SK-N-SH (cell line): ENCODE measurements at regions not wholly inside any gene's neighbourhood (a gene's known extent, or its start where the extent isn't known, plus 50 kb on each side); places are given as distances from the start of the nearest gene placed in this dataset.

ENCODE experiments used
- CTCF ChIA-PET: fragments of 300-600, 350-600 bp; formaldehyde crosslinking; extraction: SDS; loops from one replicate; lab custom pipeline; 2021; lab: Yijun Ruan, JAX
- POLR2A ChIA-PET: fragments of 350-600 bp; sonication (Branson Sonifier 250); formaldehyde crosslinking; extraction: SDS; loops from one replicate; lab custom pipeline; 2020; ENCODE audit warnings: antibody characterized with exemption, inconsistent platforms; lab: Yijun Ruan, JAX
- DNase-seq: peaks from one replicate; pipeline ENCODE4 v3.0.0; 2012
- H2AFZ ChIP-seq: fragments of 200-600 bp; sonication (generic); 2 replicates; pipeline ENCODE4 v1.8.1; 2016; ENCODE audit warnings: antibody characterized with exemption, mild to moderate bottlenecking, low read depth
- H3F3A ChIP-seq: fragments of 200-600 bp; sonication (generic); replicated peaks from 2 replicates; pipeline ENCODE3; 2016; ENCODE audit warnings: antibody characterized with exemption, mild to moderate bottlenecking; ENCODE audit not compliant: insufficient read depth
- H3K27ac ChIP-seq, 2 experiments: fragments of 200-500 bp in 1 of 2; fragments of 200-600 bp in 1 of 2; sonication (Bioruptor generic) in 1 of 2; sonication (generic), shearing (Covaris generic) in 1 of 2; 2 replicates each; pipeline versions ENCODE4 v1.5.1 to v1.6.1; 2014 to 2016; ENCODE audit warnings: low read depth in 2 of 2, inconsistent platforms in 1 of 2, low read length in 1 of 2, mild to moderate bottlenecking in 1 of 2, mixed read lengths in 1 of 2
- H3K27me3 ChIP-seq: fragments of 200-600 bp; sonication (generic), shearing (Covaris generic); 2 replicates; pipeline ENCODE4 v1.6.1; 2016; ENCODE audit warnings: mixed run types; ENCODE audit not compliant: insufficient read depth
- H3K36me3 ChIP-seq, 2 experiments: fragments of 200-500 bp in 1 of 2; fragments of 200-600 bp in 1 of 2; sonication (Bioruptor generic) in 1 of 2; sonication (generic) in 1 of 2; replicated peaks in 1 of 2; 2 replicates each; pipeline versions ENCODE3 to v1.5.1; 2014 to 2016; ENCODE audit warnings: low read length in 1 of 2, mild to moderate bottlenecking in 1 of 2; ENCODE audit not compliant: insufficient read depth in 2 of 2, control insufficient read depth in 1 of 2
- H3K4me1 ChIP-seq, 2 experiments: fragments of 200-500 bp in 1 of 2; fragments of 200-600 bp in 1 of 2; sonication (Bioruptor generic) in 1 of 2; sonication (generic), shearing (Covaris generic) in 1 of 2; 2 replicates each; pipeline versions ENCODE4 v1.5.1 to v1.6.1; 2014 to 2016; ENCODE audit warnings: low read depth in 1 of 2, low read length in 1 of 2, mixed run types in 1 of 2; ENCODE audit not compliant: insufficient read depth in 2 of 2, control insufficient read depth in 1 of 2
- H3K4me2 ChIP-seq: fragments of 200-600 bp; sonication (generic), shearing (Covaris generic); 2 replicates; pipeline ENCODE4 v1.6.1; 2017; ENCODE audit warnings: mixed run types
- H3K4me3 ChIP-seq, 2 experiments: fragments of 200-500 bp in 1 of 2; fragments of 200-600 bp in 1 of 2; sonication (Bioruptor generic) in 1 of 2; sonication (generic), shearing (Covaris generic) in 1 of 2; 2 replicates each; pipeline versions ENCODE4 v1.5.1 to v1.8.1; 2014 to 2016; ENCODE audit warnings: low read depth in 2 of 2, inconsistent platforms in 1 of 2, low read length in 1 of 2, mild to moderate bottlenecking in 1 of 2, mixed read lengths in 1 of 2, moderate library complexity in 1 of 2
- H3K79me2 ChIP-seq: fragments of 200-600 bp; sonication (generic); 2 replicates; pipeline ENCODE4 v1.8.1; 2017; ENCODE audit warnings: mild to moderate bottlenecking; ENCODE audit not compliant: insufficient read depth
- H3K9ac ChIP-seq: fragments of 200-600 bp; sonication (generic); 2 replicates; pipeline ENCODE4 v1.6.1; 2017; ENCODE audit warnings: mixed run types
- H3K9me2 ChIP-seq: fragments of 200-600 bp; sonication (generic); 2 replicates; pipeline ENCODE4 v1.6.1; 2017; ENCODE audit warnings: mixed run types
- H3K9me3 ChIP-seq: fragments of 200-600 bp; sonication (generic); 2 replicates; pipeline ENCODE4 v1.6.1; 2017; ENCODE audit warnings: mixed run types, mild to moderate bottlenecking, moderate library complexity
- H4K20me1 ChIP-seq: fragments of 200-600 bp; sonication (generic); 2 replicates; pipeline ENCODE4 v1.6.1; 2017; ENCODE audit warnings: mild to moderate bottlenecking, mixed run types; ENCODE audit not compliant: insufficient read depth
- EP300 ChIP-seq, 2 experiments: IDR thresholded peaks; 2 replicates each; pipeline versions ENCODE4 v1.4.0 to v1.6.1; 2012; ENCODE audit warnings: borderline replicate concordance in 1 of 2, low read depth in 1 of 2, low read length in 1 of 2
- EZH2phosphoT487 ChIP-seq: fragments of 200-600 bp; sonication (generic); IDR thresholded peaks from 2 replicates; pipeline ENCODE4 v1.6.1; 2017; ENCODE audit warnings: low read depth, mixed run types, mild to moderate bottlenecking, antibody characterized with exemption, moderate library complexity, borderline replicate concordance
- FOSL2 ChIP-seq: IDR thresholded peaks from 2 replicates; pipeline ENCODE4 v1.4.0; 2012; ENCODE audit warnings: low read depth, mild to moderate bottlenecking, moderate library complexity, borderline replicate concordance
- GABPA ChIP-seq: IDR thresholded peaks from 2 replicates; pipeline ENCODE4 v1.4.0; 2012; ENCODE audit warnings: low read depth, mild to moderate bottlenecking
- GATA2 ChIP-seq: sonication (generic); formaldehyde crosslinking; IDR thresholded peaks from 2 replicates; pipeline ENCODE4 v1.5.0; 2020; ENCODE audit warnings: mild to moderate bottlenecking, missing genetic modification reagents
- JUND ChIP-seq: IDR thresholded peaks from 2 replicates; pipeline ENCODE4 v1.4.0; 2012
- MEF2A ChIP-seq: IDR thresholded peaks from 2 replicates; pipeline ENCODE4 v1.4.0; 2012; ENCODE audit warnings: low read depth, borderline replicate concordance
- NFIC ChIP-seq: IDR thresholded peaks from 2 replicates; pipeline ENCODE4 v1.4.0; 2012; ENCODE audit warnings: borderline replicate concordance
- NRF1 ChIP-seq: IDR thresholded peaks from 2 replicates; pipeline ENCODE4 v1.6.1; 2012; ENCODE audit warnings: low read depth, mild to moderate bottlenecking, low read length
- PBX3 ChIP-seq: IDR thresholded peaks from 2 replicates; pipeline ENCODE4; 2012
- POLR2AphosphoS5 ChIP-seq: IDR thresholded peaks from 2 replicates; pipeline ENCODE4 v1.6.1; 2012; ENCODE audit warnings: low read depth, low read length
- RAD21 ChIP-seq: IDR thresholded peaks from 2 replicates; pipeline ENCODE4 v1.6.1; 2012; ENCODE audit warnings: mild to moderate bottlenecking, low read length
- RXRA ChIP-seq: IDR thresholded peaks from 2 replicates; pipeline ENCODE4 v1.4.0; 2012; ENCODE audit warnings: low read depth, mild to moderate bottlenecking, borderline replicate concordance
- SMC3 ChIP-seq: IDR thresholded peaks from 2 replicates; pipeline ENCODE4 v1.6.1; 2012; ENCODE audit warnings: low read depth, low read length, improper control_type of control experiment
- TCF12 ChIP-seq: IDR thresholded peaks from 2 replicates; pipeline ENCODE4 v1.4.0; 2012
- USF2 ChIP-seq: fragments of 150-350 bp; IDR thresholded peaks from 2 replicates; pipeline ENCODE4 v1.6.1; 2017; ENCODE audit warnings: antibody characterized with exemption, low read length, low read depth, borderline replicate concordance
- ZBTB33 ChIP-seq: IDR thresholded peaks from 2 replicates; pipeline ENCODE4 v1.4.0; 2012; ENCODE audit warnings: low read depth, borderline replicate concordance
- WGBS: methylation state at CpG from one replicate; pipeline ENCODE4 v1.1.6; 2017; ENCODE audit warnings: low lambda C conversion rate; 5-methylcytosine and 5-hydroxymethylcytosine counted together

- Histone ChIP-seq H3K79me2 (no peaks in the 10 kb centered on the region), H3K27me3 (no peaks in the 10 kb centered on the region), H3K4me2 (no peak overlapping the region), H3K27ac (no peak overlapping the region), H3K4me1 (peaks cover 0 to 2% of the 10 kb centered on the region in 2 experiments; a peak in 2 of 4 replicates), H3K4me3 (no peak overlapping the region), H3F3A (no peaks in the 10 kb centered on the region), H2AFZ (no peak overlapping the region), H3K36me3 (no peaks in the 10 kb centered on the region), H3K9me3 (no peaks in the 10 kb centered on the region), H4K20me1 (no peaks in the 10 kb centered on the region), H3K9ac (no peak overlapping the region), H3K9me2 (no peaks in the 10 kb centered on the region)
- no peak for TF ChIP-seq RXRA
- TF ChIP-seq EP300 (IDR thresholded peaks at IDR 0.05; ENCODE audit: borderline replicate concordance in 1 of 2, low read depth in 1 of 2, low read length in 1 of 2), result no peak
- TF ChIP-seq PBX3, result no peak
- no peak for DNase-seq
- 23% methylated on average over 2 of the region's 2 CpGs for WGBS
- ChIA-PET POLR2A (no interaction called here), CTCF (no interaction called here)
These were observed 158.2 kb upstream of the ARHGEF26 start for GRCh38 chr3:153963012-153963411.

- Histone ChIP-seq H3K4me3 (no peak overlapping the region), H3F3A (no peaks in the 10 kb centered on the region), H3K9me2 (no peaks in the 10 kb centered on the region), H3K4me2 (no peak overlapping the region), H3K9ac (no peak overlapping the region), H2AFZ (no peak overlapping the region), H3K36me3 (no peaks in the 10 kb centered on the region), H3K27me3 (no peaks in the 10 kb centered on the region), H3K4me1 (no peaks in the 10 kb centered on the region; a peak in 1 of 4 replicates), H3K79me2 (no peaks in the 10 kb centered on the region), H3K9me3 (no peaks in the 10 kb centered on the region), H4K20me1 (no peaks in the 10 kb centered on the region), H3K27ac (no peak overlapping the region)
- 47% methylated on average over 2 of the region's 2 CpGs for WGBS
- ChIA-PET POLR2A (no interaction called here), CTCF (interaction anchor here (0.6 to 1.2 kb wide), 2 partner anchors 199 to 654 kb away, joined by 3 to 4 read pairs; no protein-coding TSS in a partner anchor)
- no peak for DNase-seq
- TF ChIP-seq NFIC (no peak), FOSL2 (no peak), GABPA (no peak), TCF12 (no peak), PBX3 (no peak), NRF1 (no peak), EZH2phosphoT487 (no peak), RXRA (no peak), EP300 (IDR thresholded peaks at IDR 0.05; ENCODE audit: borderline replicate concordance in 1 of 2, low read depth in 1 of 2, low read length in 1 of 2) (no peak), JUND (no peak), GATA2 (CRISPR knock-in tag) (no peak), SMC3 (no peak), MEF2A (no peak), RAD21 (no peak), POLR2AphosphoS5 (no peak), ZBTB33 (no peak), USF2 (no peak)
These were observed 153.9 kb upstream of the ARHGEF26 start for GRCh38 chr3:153967260-153967659.
